ENCODE measurements at regions not wholly inside any gene's neighbourhood (a gene's known extent, or its start where the extent isn't known, plus 50 kb on each side); places are given as distances from the start of the nearest gene placed in this dataset.

DNA sequence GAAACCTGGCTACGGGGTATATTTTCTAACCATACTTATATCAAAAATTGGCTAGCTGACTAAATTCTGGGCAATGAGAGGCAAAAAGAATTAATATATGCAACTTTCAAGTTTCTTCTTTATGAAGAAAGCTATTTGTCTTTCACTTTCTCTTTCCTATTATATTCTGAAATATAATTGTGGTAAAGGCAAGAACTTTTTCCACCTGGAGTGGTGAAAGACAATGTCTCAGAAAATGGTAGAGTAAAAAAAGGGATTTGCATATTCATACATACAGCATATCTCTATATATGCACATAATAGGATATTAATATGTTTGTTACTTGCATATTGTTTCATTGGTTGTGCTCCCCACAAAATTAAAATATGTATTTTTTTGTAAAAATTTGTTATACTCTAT is 793.8 kb downstream of the PLA2G4A start:
- TF ChIP-seq POLR2A (IDR thresholded peaks at IDR 0.05) (no peak), POLR2AphosphoS5 (IDR thresholded peaks at IDR 0.05) (no peak), EP300 (IDR thresholded peaks at IDR 0.05) (no peak)
- TF ChIP-seq, protein P1, sequence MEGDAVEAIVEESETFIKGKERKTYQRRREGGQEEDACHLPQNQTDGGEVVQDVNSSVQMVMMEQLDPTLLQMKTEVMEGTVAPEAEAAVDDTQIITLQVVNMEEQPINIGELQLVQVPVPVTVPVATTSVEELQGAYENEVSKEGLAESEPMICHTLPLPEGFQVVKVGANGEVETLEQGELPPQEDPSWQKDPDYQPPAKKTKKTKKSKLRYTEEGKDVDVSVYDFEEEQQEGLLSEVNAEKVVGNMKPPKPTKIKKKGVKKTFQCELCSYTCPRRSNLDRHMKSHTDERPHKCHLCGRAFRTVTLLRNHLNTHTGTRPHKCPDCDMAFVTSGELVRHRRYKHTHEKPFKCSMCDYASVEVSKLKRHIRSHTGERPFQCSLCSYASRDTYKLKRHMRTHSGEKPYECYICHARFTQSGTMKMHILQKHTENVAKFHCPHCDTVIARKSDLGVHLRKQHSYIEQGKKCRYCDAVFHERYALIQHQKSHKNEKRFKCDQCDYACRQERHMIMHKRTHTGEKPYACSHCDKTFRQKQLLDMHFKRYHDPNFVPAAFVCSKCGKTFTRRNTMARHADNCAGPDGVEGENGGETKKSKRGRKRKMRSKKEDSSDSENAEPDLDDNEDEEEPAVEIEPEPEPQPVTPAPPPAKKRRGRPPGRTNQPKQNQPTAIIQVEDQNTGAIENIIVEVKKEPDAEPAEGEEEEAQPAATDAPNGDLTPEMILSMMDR (IDR thresholded peaks at IDR 0.05), result no peak
- Histone ChIP-seq H3K27me3 (no peaks in the 10 kb centered on the region), H3K36me3 (no peaks in the 10 kb centered on the region), H3K4me3 (no peak overlapping the region), H3K9me3 (no peaks in the 10 kb centered on the region), H3K4me1 (no peaks in the 10 kb centered on the region), H3K27ac (no peak overlapping the region)
- no peak for DNase-seq
- 49 to 54% methylated on average over 1 of the region's 1 CpG for WGBS, 2 donors
- intact Hi-C loops (cut with DNase I), result no loop called here

DNA sequence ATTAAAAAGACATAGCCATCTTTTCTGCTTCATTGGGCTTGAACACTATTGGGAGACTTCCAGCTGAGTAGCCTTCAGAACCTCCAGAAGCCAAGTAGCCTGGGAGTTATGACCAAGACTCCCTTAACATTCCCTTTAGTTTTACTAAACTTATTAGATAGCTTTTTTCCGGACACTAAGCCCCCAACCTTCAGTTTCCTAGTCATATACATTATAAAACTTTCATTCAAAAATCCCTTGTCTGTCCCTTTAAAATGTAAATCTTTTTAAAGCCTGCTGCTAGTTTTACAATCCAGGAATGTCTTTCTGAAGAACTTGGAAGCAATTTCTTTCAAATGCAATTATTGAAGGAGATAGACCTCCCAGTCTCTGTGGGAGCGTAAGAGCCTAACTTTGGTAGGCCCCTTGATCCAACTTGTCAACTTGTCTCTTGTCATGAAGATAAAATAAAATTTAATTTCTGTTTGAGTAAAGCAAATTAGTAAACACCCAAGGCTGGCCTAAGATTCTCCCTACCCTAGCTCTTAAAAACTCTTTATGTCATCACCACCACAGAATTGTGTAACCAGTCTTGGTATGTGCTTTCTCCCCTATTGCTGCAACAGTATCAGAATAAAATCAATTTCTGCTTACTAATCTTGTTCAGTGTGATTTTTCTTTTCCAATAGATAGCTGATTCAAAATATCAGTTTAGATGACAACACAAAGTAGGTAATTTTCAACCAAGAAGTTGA is 796.2 kb downstream of the PLA2G4A start:
- DNase-seq, result no peak
- WGBS, 2 donors, result 80 to 81% methylated on average over 2 of the region's 2 CpGs
- Histone ChIP-seq H3K27ac (no peak overlapping the region), H3K4me1 (no peaks in the 10 kb centered on the region), H3K4me3 (no peak overlapping the region), H3K36me3 (no peaks in the 10 kb centered on the region), H3K9me3 (no peaks in the 10 kb centered on the region), H3K27me3 (no peaks in the 10 kb centered on the region)
- no peak for TF ChIP-seq POLR2AphosphoS5 (IDR thresholded peaks at IDR 0.05)
- TF ChIP-seq POLR2A (IDR thresholded peaks at IDR 0.05), result no peak
- TF ChIP-seq, protein P1 (IDR thresholded peaks at IDR 0.05), result no peak
- no peak for TF ChIP-seq EP300 (IDR thresholded peaks at IDR 0.05)
- intact Hi-C loops (cut with DNase I), result no loop called here

DNA sequence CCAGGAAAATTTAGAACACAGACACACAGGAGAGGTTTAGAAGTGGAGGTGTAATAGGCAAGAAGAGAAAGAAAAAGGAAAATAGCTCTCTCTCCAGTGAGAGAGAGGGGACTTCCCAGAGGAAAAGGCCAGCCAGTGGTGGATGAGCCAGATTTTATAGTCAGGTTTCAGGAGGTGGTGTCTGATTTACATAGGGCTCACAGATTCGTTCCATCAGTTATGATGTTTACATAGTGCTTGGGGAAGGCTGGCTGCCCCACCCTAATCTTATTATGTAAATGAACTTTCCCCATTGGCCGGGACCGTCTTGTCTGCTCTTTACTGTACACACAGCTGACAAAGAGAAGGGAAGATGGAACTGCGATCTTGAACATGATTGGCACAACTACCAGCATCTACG is 797.3 kb downstream of the PLA2G4A start:
- no peak for DNase-seq
- no peak overlapping the region for H3K27ac ChIP-seq
- H3K4me1 ChIP-seq, result no peaks in the 10 kb centered on the region
- 26 to 42% methylated on average over 5 of the region's 5 CpGs for WGBS, 2 donors
- H3K36me3 ChIP-seq, result no peaks in the 10 kb centered on the region
- peaks cover 0 to 6% (median 1%) of the 10 kb centered on the region in 4 donors for H3K9me3 ChIP-seq
- intact Hi-C loops (cut with DNase I), result no loop called here
- no peaks in the 10 kb centered on the region for H3K27me3 ChIP-seq
- TF ChIP-seq, protein P1 (IDR thresholded peaks at IDR 0.05), result no peak
- TF ChIP-seq POLR2A (IDR thresholded peaks at IDR 0.05), result no peak
- TF ChIP-seq EP300 (IDR thresholded peaks at IDR 0.05), result no peak
- TF ChIP-seq POLR2AphosphoS5 (IDR thresholded peaks at IDR 0.05), result no peak
- H3K4me3 ChIP-seq, result no peak overlapping the region

DNA sequence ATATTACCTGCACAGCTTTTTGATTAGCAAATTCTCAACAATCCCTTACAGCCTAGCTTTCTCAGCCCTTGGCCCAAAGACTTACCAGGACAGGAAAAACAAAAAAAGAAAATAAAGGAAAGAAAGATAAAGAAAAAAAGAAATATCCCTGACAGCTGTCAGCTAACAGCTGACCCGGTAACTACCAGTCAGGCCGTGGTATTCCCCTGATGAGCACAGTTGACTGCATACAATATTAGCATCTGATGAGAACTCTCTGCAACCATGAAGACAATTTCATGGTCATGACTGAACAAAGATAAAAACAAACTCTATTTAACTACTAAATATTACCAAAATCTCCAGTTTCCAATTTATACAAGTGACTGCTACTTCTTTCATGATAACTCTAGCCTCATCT is 798.8 kb downstream of the PLA2G4A start:
- no peak overlapping the region for H3K4me3 ChIP-seq
- peaks cover 0 to 8% (median 5%) of the 10 kb centered on the region in 4 donors for H3K9me3 ChIP-seq
- no peak overlapping the region for H3K27ac ChIP-seq
- H3K36me3 ChIP-seq, result no peaks in the 10 kb centered on the region
- H3K27me3 ChIP-seq, result no peaks in the 10 kb centered on the region
- H3K4me1 ChIP-seq, result no peaks in the 10 kb centered on the region
- DNase-seq, result no peak
- TF ChIP-seq EP300 (IDR thresholded peaks at IDR 0.05), result no peak
- TF ChIP-seq POLR2A (IDR thresholded peaks at IDR 0.05), result no peak
- TF ChIP-seq, protein P1 (IDR thresholded peaks at IDR 0.05), result no peak
- TF ChIP-seq POLR2AphosphoS5 (IDR thresholded peaks at IDR 0.05), result no peak
- 92 to 96% methylated on average over 2 of the region's 2 CpGs for WGBS, 2 donors
- intact Hi-C loops (cut with DNase I), result no loop called here

DNA sequence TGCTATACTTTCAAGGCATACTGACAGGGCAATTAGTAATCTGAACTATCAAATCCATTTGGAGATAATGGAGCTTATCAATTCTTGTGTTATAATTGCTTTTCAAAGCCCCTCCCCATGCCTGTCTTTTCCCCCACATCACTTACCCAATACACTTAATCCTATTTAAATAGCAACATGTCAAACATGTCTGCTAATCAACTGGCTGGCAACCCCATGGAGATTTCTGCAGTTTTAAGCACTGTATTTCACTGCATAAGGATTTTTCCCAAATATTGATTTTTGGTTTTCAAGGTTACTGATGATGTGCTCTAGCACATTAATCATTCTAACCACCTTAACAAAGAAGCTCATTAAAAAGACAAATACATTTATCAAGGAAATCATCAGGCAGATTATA is 800.3 kb downstream of the PLA2G4A start:
- no peaks in the 10 kb centered on the region for H3K36me3 ChIP-seq
- TF ChIP-seq POLR2AphosphoS5 (IDR thresholded peaks at IDR 0.05) (no peak), EP300 (IDR thresholded peaks at IDR 0.05) (no peak), POLR2A (IDR thresholded peaks at IDR 0.05) (no peak)
- TF ChIP-seq, protein P1 (IDR thresholded peaks at IDR 0.05), result no peak

More for the DNA sequence above, 800.3 kb downstream of the PLA2G4A start:
- DNase-seq, result no peak
- no peaks in the 10 kb centered on the region for H3K27me3 ChIP-seq
- no peak overlapping the region for H3K27ac ChIP-seq
- no peak overlapping the region for H3K4me3 ChIP-seq
- intact Hi-C loops (cut with DNase I), result no loop called here
- peaks cover 0 to 9% (median 5%) of the 10 kb centered on the region in 4 donors for H3K9me3 ChIP-seq
- no peaks in the 10 kb centered on the region for H3K4me1 ChIP-seq

All from sigmoid colon (tissue), 6 donors.